Calu3 (cell line): ENCODE measurements at regions not wholly inside any gene's neighbourhood (a gene's known extent, or its start where the extent isn't known, plus 50 kb on each side); places are given as distances from the start of the nearest gene placed in this dataset.

Source experiments
- BruUV-seq: library from RNA; stranded (reverse); fragments of 400-500 nt; replicated peaks from 2 replicates; lab custom pipeline; 2021; lab: Mats Ljungman, UMichigan
- CTCF ChIA-PET: fragments of 300-600 bp; sonication (Branson Sonifier 250); formaldehyde crosslinking; loops from one replicate; lab custom pipeline; 2022; ENCODE audit warnings: antibody characterized with exemption; lab: Charles Lee
- DNase-seq: peaks from one replicate; pipeline ENCODE4 v3.0.0; 2022
- H3K27ac Mint-ChIP-seq: one replicate; pipeline ENCODE4 v1.8.0; 2022; ENCODE audit warnings: mixed read lengths; ENCODE audit not compliant: unreplicated experiment
- H3K27me3 Mint-ChIP-seq: one replicate; pipeline ENCODE4 v1.8.0; 2022; ENCODE audit warnings: mixed read lengths; ENCODE audit not compliant: unreplicated experiment
- H3K36me3 Mint-ChIP-seq: one replicate; pipeline ENCODE4 v1.8.0; 2022; ENCODE audit warnings: mild to moderate bottlenecking, moderate library complexity, mixed read lengths; ENCODE audit not compliant: insufficient read depth, unreplicated experiment
- H3K4me1 Mint-ChIP-seq: one replicate; pipeline ENCODE4 v1.8.0; 2022; ENCODE audit warnings: mild to moderate bottlenecking, low read depth, mixed read lengths; ENCODE audit not compliant: unreplicated experiment
- H3K4me3 Mint-ChIP-seq: one replicate; pipeline ENCODE4 v1.8.0; 2022; ENCODE audit warnings: mild to moderate bottlenecking, low read depth, moderate library complexity, mixed read lengths; ENCODE audit not compliant: unreplicated experiment
- H3K9me3 Mint-ChIP-seq: one replicate; pipeline ENCODE4 v1.8.0; 2022; ENCODE audit warnings: low read depth, mixed read lengths; ENCODE audit not compliant: unreplicated experiment
- CTCF ChIP-seq: fragments of 200-600 bp; IDR thresholded peaks from one replicate; pipeline ENCODE4 v1.8.0; 2022; ENCODE audit warnings: antibody characterized with exemption; ENCODE audit not compliant: unreplicated experiment
- intact Hi-C: fragments of 100-400 bp; cut with micrococcal nuclease; formaldehyde crosslinking; loops from one replicate; pipeline ENCODE4 v1.10.0; 2022; ENCODE audit not compliant: unreplicated experiment

GRCh38 chr2:237199082-237199481 is 113.4 kb downstream of the COPS8 start:
- no TSS peak for BruUV-seq
- CTCF ChIA-PET = no interaction called here

GRCh38 chr2:237199577-237199976 is 113.9 kb downstream of the COPS8 start:
- no peak for DNase-seq
- Mint-ChIP-seq H3K9me3 (peaks cover 3% of the 10 kb centered on the region), H3K27ac (no peak overlapping the region), H3K4me1 (peaks cover 48% of the 10 kb centered on the region), H3K27me3 (peaks cover 7% of the 10 kb centered on the region), H3K4me3 (no peak overlapping the region), H3K36me3 (no peaks in the 10 kb centered on the region)
- TF ChIP-seq CTCF = no peak
- CTCF ChIA-PET = no interaction called here
- intact Hi-C loops = no loop called here
- BruUV-seq = no TSS peak

More at GRCh38 chr2:237199082-237199481, 113.4 kb downstream of the COPS8 start:
- TF ChIP-seq CTCF = no peak
- H3K4me3 Mint-ChIP-seq = no peak overlapping the region
- H3K4me1 Mint-ChIP-seq = peaks cover 48% of the 10 kb centered on the region
- H3K36me3 Mint-ChIP-seq = no peaks in the 10 kb centered on the region
- H3K9me3 Mint-ChIP-seq = peaks cover 3% of the 10 kb centered on the region
- no peak for DNase-seq
- H3K27me3 Mint-ChIP-seq = peaks cover 4% of the 10 kb centered on the region
- no peak overlapping the region for H3K27ac Mint-ChIP-seq
- intact Hi-C loops = no loop called here

- Mint-ChIP-seq H3K4me3 (no peak overlapping the region), H3K27me3 (peaks cover 7% of the 10 kb centered on the region), H3K4me1 (peaks cover 48% of the 10 kb centered on the region), H3K9me3 (peaks cover 3% of the 10 kb centered on the region), H3K36me3 (no peaks in the 10 kb centered on the region), H3K27ac (no peak overlapping the region)
- no peak for DNase-seq
- intact Hi-C loops = no loop called here
- CTCF ChIA-PET = no interaction called here
- no TSS peak for BruUV-seq
- no peak for TF ChIP-seq CTCF
Observed at GRCh38 chr2:237200462-237200861, 114.8 kb downstream of the COPS8 start.

- no peak for TF ChIP-seq CTCF
- peaks cover 3% of the 10 kb centered on the region for H3K9me3 Mint-ChIP-seq
- H3K36me3 Mint-ChIP-seq = no peaks in the 10 kb centered on the region
- intact Hi-C loops = no loop called here
- CTCF ChIA-PET = interaction anchor here (0.7 to 1.5 kb wide), 4 partner anchors 9 to 26 kb away, joined by 3 to 5 read pairs (median 4); no protein-coding TSS in a partner anchor
- H3K27me3 Mint-ChIP-seq = peaks cover 7% of the 10 kb centered on the region
- H3K4me1 Mint-ChIP-seq = peaks cover 39% of the 10 kb centered on the region
- no TSS peak for BruUV-seq
- no peak overlapping the region for H3K4me3 Mint-ChIP-seq
- peak overlapping the region; percentile 61 for H3K27ac Mint-ChIP-seq
- DNase-seq = peak; percentile 77
Observed at GRCh38 chr2:237201461-237202287, 116.0 kb downstream of the COPS8 start.
